Spleen (tissue), 11 donors: ENCODE measurements at regions not wholly inside any gene's neighbourhood (a gene's known extent, or its start where the extent isn't known, plus 50 kb on each side); places are given as distances from the start of the nearest gene placed in this dataset.

Experiments used
- DNase-seq: peaks from one replicate; pipeline ENCODE4 v3.0.0-alpha.2; 2020
- H3K27ac ChIP-seq, 8 donors: fragments of 200-600 bp; sonication (generic) in 7 of 8; 1 replicate in 4 of 8; 2 replicates in 4 of 8; pipeline versions ENCODE4 v1.5.0 to v1.8.0; 2016 to 2021; ENCODE audit warnings: inconsistent platforms in 4 of 8, mild to moderate bottlenecking in 4 of 8, moderate library complexity in 1 of 8
- H3K27me3 ChIP-seq, 7 donors: fragments of 200-600 bp; sonication (generic) in 6 of 7; replicated peaks in 1 of 7; 1 replicate in 4 of 7; 2 replicates in 3 of 7; pipeline versions ENCODE4 v1.5.0 to v1.8.0; 2016 to 2021; ENCODE audit warnings: inconsistent platforms in 3 of 7, mild to moderate bottlenecking in 1 of 7
- H3K36me3 ChIP-seq, 6 donors: fragments of 200-600 bp; sonication (generic) in 5 of 6; 1 replicate in 4 of 6; 2 replicates in 2 of 6; pipeline versions ENCODE4 v1.5.0 to v1.8.0; 2016 to 2021; ENCODE audit warnings: inconsistent platforms in 2 of 6
- H3K4me1 ChIP-seq, 6 donors: fragments of 200-600 bp; sonication (generic) in 5 of 6; 1 replicate in 3 of 6; 2 replicates in 3 of 6; pipeline versions ENCODE4 v1.5.0 to v1.8.0; 2016 to 2021; ENCODE audit warnings: inconsistent platforms in 3 of 6
- H3K4me3 ChIP-seq, 8 donors: fragments of 200-600 bp; sonication (generic) in 7 of 8; 1 replicate in 4 of 8; 2 replicates in 4 of 8; pipeline versions ENCODE4 v1.5.0 to v1.8.0; 2016 to 2021; ENCODE audit warnings: inconsistent platforms in 4 of 8, mild to moderate bottlenecking in 4 of 8, moderate library complexity in 2 of 8
- H3K9me3 ChIP-seq, 8 donors: fragments of 200-600 bp; sonication (generic) in 7 of 8; 1 replicate in 4 of 8; 2 replicates in 4 of 8; pipeline versions ENCODE4 v1.5.0 to v1.8.0; 2016 to 2021; ENCODE audit warnings: inconsistent platforms in 4 of 8
- CTCF ChIP-seq, 11 experiments: fragments of 200-600 bp in 7 of 11; fragments of 450-650 bp in 4 of 11; sonication (generic) in 4 of 11; IDR thresholded peaks in 8 of 11; conservative IDR thresholded peaks in 3 of 11; 1 replicate in 7 of 11; 2 replicates in 4 of 11; pipeline versions ENCODE4 v1.4.0 to v1.8.0; 2016 to 2021; ENCODE audit warnings: antibody characterized with exemption in 11 of 11, inconsistent platforms in 4 of 11, mild to moderate bottlenecking in 1 of 11
- POLR2A ChIP-seq, 3 donors: fragments of 450-650 bp; IDR thresholded peaks; one replicate each; pipeline ENCODE4 v1.5.1; 2017; ENCODE audit warnings: antibody characterized with exemption in 3 of 3, mild to moderate bottlenecking in 1 of 3
- POLR2AphosphoS5 ChIP-seq, 3 donors: sonication (generic); formaldehyde crosslinking; IDR thresholded peaks; one replicate each; pipeline ENCODE4 v1.5.1; 2017; ENCODE audit warnings: antibody characterized with exemption in 3 of 3
- WGBS, 5 donors: extraction: QIAGEN DNeasy Blood & Tissue Kit in 3 of 5; methylation state at CpG; one replicate each; pipeline versions ENCODE4 v1.1.5 to v1.1.7; 2013 to 2018; 5-methylcytosine and 5-hydroxymethylcytosine counted together
- intact Hi-C: fragments of 100-400 bp; cut with DNase I; formaldehyde crosslinking; loops from one replicate; pipeline ENCODE4 v1.15.0; 2023; ENCODE audit warnings: low total_unique reads
- donor health status: healthy with polysubstance abuse.
- donor health status: DM: no; HTN: no; CAD: no; lungs with moderate emphysema.
- donor health status: DM: no; HTN: no; CAD: no.
- donor health status: Bipolar disorder and iron deficiency.
- donor health status: healthy.
- donor health status: DM: no; HTN: no; CAD: no.
- donor health status: DM: yes; HTN: yes; CAD: no.

GRCh38 chr2:240290432-240291336, 144.8 kb upstream of the GPC1 start:
- H3K27me3 ChIP-seq = no peaks in the 10 kb centered on the region
- WGBS, 5 donors = 82 to 92% (median 87%) methylated on average over 25 to 30 of the region's 30 CpGs
- H3K27ac ChIP-seq = no peak overlapping the region
- DNase-seq = no peak
- TF ChIP-seq CTCF (IDR thresholded peaks at IDR 0.05 in 8 of 11, conservative IDR thresholded peaks at IDR 0.05 in 3 of 11) (no peak), POLR2A (IDR thresholded peaks at IDR 0.05) (no peak), POLR2AphosphoS5 (IDR thresholded peaks at IDR 0.05) (no peak)
- H3K36me3 ChIP-seq = no peaks in the 10 kb centered on the region
- no peaks in the 10 kb centered on the region for H3K4me1 ChIP-seq
- intact Hi-C loops = no loop called here
- H3K4me3 ChIP-seq = no peak overlapping the region
- H3K9me3 ChIP-seq = no peaks in the 10 kb centered on the region

GRCh38 chr2:240291337-240292034, 144.0 kb upstream of the GPC1 start:
- Histone ChIP-seq H3K36me3 (no peaks in the 10 kb centered on the region), H3K9me3 (no peaks in the 10 kb centered on the region), H3K27ac (no peak overlapping the region), H3K4me3 (no peak overlapping the region), H3K27me3 (no peaks in the 10 kb centered on the region), H3K4me1 (no peaks in the 10 kb centered on the region)
- intact Hi-C loops = no loop called here
- DNase-seq = no peak
- TF ChIP-seq POLR2A (IDR thresholded peaks at IDR 0.05) (no peak), POLR2AphosphoS5 (IDR thresholded peaks at IDR 0.05) (no peak), CTCF (IDR thresholded peaks at IDR 0.05 in 8 of 11, conservative IDR thresholded peaks at IDR 0.05 in 3 of 11) (no peak)
- WGBS, 5 donors = 78 to 85% (median 83%) methylated on average over 16 of the region's 16 CpGs

GRCh38 chr2:240292035-240292574, 143.4 kb upstream of the GPC1 start:
- Histone ChIP-seq H3K27ac (no peak overlapping the region), H3K4me3 (no peak overlapping the region), H3K36me3 (no peaks in the 10 kb centered on the region), H3K4me1 (no peaks in the 10 kb centered on the region), H3K27me3 (no peaks in the 10 kb centered on the region), H3K9me3 (no peaks in the 10 kb centered on the region)
- WGBS, 5 donors = 65 to 84% (median 76%) methylated on average over 8 of the region's 8 CpGs
- intact Hi-C loops = no loop called here
- DNase-seq = no peak
- no peak for TF ChIP-seq POLR2A (IDR thresholded peaks at IDR 0.05)

GRCh38 chr2:240292619-240293525, 142.6 kb upstream of the GPC1 start:
- Histone ChIP-seq H3K36me3 (no peaks in the 10 kb centered on the region), H3K4me3 (no peak overlapping the region), H3K9me3 (no peaks in the 10 kb centered on the region), H3K4me1 (no peaks in the 10 kb centered on the region), H3K27me3 (no peaks in the 10 kb centered on the region), H3K27ac (no peak overlapping the region)
- WGBS, 5 donors = 78 to 90% (median 86%) methylated on average over 12 to 15 of the region's 15 CpGs
- TF ChIP-seq POLR2AphosphoS5 (IDR thresholded peaks at IDR 0.05) (no peak), POLR2A (IDR thresholded peaks at IDR 0.05) (no peak)
- DNase-seq = peak; percentile 59
- intact Hi-C loops = no loop called here
